GM19395 (cell line): ENCODE measurements at regions not wholly inside any gene's neighbourhood (a gene's known extent, or its start where the extent isn't known, plus 50 kb on each side); places are given as distances from the start of the nearest gene placed in this dataset.

ENCODE experiments used
- ATAC-seq: cut with Tn5 transposase; IDR thresholded peaks from one replicate; pipeline ENCODE4 v1.9.1; 2021; ENCODE audit warnings: mild to moderate bottlenecking, moderate library complexity; ENCODE audit not compliant: unreplicated experiment

DNA sequence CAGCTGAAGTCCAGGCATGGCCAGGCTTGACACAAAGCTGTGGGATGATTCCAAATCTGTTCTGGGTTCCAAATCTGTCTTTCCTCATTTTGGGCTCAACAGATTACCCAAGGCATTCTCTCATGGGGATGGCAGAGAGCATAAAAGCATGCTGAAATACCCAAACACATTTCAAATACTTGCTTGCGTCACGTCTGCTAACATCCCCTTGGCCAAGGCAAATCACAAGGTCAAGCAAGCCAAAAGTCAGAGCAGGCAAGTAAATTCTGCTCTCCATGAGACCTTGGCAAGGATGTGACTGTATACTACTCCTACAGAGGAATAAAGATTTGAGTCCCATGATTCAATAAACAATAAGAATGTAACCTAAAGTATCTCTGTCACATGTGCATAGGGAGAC lies 306.7 kb downstream of the EPB41L4A start:
- no peak for ATAC-seq

DNA sequence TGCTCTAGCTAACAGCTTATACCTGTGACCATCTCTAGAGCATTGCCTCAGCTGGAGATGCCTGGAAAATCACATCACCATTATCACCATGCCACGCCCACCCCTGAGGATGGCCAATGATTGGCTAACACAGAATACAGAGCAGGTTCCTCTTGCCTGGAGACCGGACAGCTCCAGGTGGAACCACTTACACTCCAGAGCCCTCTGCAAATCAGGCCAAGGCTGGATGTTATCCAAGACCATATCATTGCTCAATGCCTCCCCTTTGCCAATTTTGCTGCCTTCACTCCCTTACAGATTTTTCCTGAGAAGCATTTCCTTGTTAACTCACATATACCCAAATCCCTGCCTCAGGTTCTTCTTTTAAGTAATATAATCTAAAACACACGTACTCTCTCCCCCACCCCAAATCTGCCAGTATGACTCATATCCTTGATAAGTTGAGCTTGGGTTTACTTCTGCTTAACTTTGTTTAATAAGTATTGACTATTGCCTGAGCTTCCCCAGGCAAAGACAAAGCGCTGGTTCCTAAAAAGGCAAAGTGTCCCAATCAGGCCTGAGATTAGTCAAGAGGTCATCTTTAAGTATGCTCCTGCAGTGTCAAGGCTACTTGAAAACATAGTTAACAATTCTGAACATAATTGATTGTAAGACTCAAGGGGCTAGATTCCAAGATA lies 309.6 kb downstream of the EPB41L4A start:
- no peak for ATAC-seq

DNA sequence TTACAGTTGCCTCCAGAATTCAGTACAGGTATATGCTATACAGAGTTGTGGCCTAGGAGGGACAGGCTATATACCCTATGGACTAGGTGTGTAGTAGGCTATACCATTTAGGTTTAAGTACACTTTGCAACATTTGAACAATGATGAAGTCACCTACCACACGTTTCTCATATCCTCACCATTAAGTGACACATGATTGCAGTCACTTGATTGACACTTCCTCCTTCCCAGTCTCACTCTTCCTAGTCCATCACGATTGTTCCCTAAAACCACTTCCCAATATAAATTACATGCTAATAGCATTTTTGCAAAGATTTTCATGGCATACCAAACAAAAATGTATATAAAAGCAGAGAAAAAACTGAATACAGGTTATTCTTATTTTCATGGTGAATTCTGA lies 312.2 kb downstream of the EPB41L4A start:
- ATAC-seq: no peak

DNA sequence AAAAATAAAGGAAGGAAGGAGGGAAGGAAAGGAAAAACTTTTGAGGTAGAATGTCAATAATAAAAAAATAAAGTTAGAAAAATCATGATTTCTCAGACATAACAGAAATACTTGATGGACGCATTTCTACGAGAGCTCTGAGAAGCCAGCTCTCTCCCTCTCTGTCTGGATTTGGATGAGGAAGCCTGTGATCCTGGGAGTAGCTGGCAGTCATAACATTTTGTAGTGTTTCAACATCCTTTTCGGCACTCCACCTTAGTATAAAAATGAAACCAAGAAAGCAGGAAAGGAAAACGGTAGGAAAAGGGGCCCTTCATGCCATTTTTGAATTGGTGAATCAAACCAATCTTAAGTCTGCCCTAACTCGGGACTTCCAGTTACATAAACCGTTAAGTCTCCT lies 321.3 kb downstream of the EPB41L4A start:
- ATAC-seq: no peak

DNA sequence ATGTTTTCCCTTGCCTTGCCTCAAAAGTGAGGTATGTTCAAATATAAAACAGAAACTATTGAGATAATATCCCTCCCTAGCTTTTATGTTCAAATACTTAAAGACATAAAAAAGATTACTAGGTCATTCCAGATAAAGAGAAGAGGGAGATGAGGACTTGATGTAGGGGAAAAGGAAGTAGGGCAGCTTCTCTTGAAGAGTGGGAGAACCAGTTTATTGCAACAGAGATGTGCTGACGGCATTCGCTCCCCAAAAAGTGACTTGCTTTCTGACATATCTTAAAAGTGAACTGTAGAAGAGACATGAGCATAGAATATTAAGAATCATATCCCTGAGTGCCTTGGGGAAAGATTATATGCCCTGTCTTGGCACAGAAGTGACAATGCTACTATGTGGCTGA lies 330.2 kb upstream of the NREP start:
- ATAC-seq: no peak

DNA sequence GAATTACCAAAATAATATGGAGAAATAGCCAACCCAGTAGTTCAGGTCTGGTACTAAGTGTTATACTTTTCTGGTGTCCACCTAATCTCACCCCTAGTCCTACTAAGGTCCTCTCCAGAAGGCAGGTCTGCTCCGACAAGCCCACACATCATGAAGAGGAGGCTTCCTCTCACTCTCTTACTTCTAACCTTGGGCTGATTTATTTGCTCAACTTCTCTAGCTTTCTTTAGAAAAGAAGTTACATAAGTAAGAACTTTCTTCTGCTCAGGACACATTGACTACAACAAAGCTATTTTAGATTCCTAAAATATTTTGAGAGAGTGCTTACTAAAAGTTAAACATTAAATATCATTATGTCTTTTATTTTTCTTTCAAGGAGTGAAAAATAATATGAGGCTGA lies 329.7 kb upstream of the NREP start:
- no peak for ATAC-seq

DNA sequence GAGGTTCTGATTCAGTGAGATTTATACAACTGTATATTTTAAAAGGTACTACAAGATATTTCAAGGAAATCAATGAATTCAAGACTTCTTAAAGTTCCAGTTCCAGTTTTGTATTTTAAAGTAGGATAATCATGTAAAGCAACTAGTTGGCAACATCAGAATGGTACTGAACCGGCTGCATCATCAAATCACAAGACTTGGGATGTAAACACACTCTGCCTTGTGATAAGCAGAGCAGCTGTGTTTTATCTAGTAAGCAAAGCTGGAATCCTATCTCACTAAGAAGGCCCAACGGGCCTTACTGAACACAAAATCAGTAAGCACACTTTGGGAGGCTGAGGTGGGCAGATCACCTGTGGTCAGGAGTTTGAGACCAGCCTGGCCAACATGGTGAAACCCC lies 327.2 kb upstream of the NREP start:
- ATAC-seq: no peak

DNA sequence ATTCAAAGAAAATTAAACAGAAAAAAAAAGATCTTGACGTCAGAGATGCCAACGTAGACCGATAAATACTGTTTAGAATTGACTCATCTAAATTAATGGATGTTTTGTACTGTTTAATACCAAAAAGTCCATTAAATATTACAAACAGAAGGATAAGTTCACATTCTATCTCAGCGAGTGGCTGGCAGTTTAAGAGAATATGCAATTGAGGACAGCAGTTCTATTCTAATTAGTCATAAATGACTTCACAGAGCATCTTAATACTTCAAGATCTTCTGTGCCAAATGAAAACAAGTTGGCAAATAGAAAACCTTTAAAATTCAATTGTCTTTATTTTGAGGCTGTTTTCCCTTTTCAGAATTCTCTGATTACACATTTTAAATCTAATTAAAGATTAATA lies 326.6 kb upstream of the NREP start:
- no peak for ATAC-seq

DNA sequence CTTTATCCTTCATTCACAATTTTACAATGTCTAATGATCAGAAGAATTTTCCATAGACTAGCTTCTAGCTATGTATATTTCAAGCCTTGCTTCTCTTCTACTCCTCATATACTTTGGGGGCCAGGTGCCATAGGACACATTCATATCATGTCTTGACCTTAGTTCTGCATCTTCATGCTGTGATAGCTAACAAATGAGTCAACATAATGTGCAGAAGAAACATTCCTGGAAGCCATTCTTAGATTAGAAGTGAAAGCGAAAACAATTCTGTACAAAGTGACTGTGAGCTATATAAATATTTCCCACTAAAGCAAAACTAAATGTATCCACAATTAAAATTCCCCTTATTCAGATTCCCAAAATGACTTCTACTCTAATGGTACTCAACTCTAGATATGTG lies 320.2 kb upstream of the NREP start:
- peak; percentile 76 for ATAC-seq

DNA sequence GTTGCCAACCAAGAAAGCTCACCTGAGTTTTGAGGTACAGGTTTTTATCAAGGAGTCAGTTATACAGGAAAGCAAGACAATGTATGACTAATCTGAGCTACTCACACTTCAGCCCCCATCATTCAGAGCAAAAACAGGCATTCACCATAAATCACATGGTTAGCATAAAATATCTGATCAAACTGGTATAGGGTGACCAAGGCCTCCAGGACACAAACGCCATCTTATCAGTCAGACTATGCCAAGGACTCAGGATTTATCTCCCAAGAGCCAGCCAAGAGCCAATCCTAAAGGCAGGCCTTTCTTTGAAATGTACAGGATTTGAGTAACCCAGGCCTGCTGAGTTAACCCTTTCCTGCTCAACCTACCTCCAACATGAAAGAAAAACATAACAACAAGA lies 313.0 kb upstream of the NREP start:
- ATAC-seq: no peak

DNA sequence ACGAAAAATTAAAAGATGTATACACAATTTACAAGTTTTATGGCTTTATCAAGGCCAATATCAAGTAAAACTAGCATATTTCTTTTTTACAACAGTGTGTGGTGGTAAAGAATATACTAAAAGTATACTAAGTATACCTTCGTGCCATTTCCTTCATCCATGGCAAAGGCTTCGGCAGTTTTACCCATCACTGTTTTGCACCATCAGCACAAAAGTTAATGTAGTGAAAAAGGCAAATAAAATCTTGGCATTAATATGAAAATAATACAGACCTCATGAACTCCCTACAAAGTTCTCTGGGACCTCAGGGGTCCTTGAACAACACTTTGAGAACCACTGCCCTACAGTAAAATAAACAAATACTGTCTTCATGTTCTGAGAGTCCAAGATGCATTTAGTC lies 312.3 kb upstream of the NREP start:
- no peak for ATAC-seq

DNA sequence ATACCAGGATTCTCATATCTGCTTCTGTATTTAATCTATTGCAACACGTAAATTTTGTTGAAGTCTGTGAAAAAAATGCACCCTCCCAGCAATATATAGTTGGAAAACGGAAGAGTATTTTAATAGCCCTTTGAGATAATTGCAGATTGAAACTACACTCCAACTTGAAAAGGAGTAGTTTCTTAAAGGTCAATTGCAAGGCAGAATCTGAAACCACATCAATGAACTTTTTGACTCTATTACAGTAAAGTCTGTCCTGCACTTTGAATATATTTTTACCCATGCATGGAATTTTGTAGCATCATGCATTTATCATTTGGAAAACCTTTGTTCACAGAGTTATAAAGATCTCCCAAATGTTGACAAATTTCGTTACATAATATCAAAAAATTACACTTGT lies 311.6 kb upstream of the NREP start:
- ATAC-seq: no peak

DNA sequence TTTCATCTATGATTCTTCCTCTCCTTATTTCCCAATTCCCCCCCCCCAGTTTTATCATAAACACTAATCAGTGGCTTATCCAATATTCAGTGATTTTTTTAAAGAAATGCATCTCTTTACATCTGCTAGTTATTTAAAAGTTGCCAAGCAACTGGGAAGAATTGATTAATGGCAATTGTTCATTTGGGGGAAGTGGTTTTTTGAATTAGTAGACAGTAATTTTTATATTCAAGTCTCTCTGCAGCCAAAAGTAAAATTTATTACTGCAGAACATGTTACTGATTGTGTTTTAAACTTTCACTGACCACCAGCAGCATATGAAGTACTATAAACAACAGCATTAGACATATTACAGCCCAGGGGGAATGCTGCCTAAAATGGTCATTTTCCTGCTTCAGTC lies 308.8 kb upstream of the NREP start:
- no peak for ATAC-seq

DNA sequence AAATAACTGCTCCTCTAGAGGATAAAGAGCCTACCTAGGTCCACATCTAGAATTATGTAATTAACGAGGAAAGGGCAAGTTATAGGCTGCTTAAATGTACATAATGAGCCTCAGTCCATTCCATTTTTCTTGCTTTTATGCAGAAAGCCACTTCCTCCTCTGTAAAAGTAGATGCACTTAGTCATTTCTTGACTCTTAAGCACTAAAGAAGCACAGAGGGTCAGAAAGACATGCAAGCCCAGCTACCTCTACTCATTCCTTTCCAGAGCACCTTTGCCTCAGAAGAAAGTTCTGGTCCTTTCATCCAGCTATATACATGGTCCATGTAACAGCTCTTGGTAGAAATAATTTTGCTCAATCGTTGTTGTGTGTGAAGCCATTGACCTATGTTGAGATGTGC lies 308.0 kb upstream of the NREP start:
- no peak for ATAC-seq

DNA sequence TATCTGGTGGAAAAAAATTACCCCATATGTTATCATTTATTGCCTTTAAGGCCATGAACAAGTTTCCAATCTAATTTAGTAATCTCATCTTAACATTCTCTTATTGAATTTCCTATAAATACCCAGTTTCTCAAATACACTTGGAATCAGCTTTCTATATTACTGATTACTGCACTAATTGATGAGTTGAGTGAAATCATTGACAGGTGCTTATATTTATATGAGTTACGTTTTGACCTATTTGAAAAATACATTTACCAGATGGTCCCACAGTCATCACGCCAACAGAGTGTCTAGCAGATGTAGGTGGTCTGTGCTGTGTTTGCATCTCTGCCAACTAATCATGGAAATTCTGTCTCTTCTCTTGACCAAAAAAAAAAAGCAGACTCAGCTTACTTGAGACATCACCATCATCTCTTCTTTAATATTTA lies 307.3 kb upstream of the NREP start:
- ATAC-seq: no peak

DNA sequence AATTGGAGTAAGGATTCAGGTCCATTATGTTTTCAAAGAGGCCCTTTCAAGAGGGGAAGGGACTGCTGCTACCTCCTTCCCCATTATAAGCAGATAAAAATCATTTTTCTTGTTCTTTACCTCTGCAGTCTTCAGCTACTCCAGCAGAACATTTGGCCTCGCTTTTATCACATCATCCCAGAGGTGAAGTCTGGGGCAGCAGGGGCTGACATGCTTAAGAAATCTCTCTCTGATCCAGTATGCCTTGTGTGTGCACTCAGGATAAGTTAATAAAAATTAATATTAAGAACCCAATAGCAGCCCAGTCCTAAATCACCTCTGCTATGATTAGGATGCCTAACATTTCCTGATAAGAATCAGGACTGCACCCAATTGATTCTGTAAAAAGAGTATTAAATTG lies 306.9 kb upstream of the NREP start:
- no peak for ATAC-seq

DNA sequence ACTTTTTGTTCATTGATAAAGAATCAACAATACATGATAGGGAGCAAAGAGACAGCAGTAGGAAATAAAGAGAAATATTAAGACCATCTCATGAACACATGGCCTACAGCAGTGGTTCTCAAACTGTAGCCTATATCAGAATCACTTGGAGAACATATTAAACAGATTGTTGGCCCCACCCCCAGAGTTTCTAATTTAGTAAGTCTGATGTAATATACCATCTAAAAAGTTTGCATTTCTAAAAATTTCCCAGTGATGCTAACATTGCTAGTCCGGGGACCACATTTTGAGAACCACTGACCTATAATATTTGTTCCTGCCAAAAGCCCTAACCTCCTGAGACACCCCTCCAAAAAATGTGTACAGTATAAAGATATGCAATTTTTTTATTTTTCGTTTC lies 306.2 kb upstream of the NREP start:
- ATAC-seq: no peak

DNA sequence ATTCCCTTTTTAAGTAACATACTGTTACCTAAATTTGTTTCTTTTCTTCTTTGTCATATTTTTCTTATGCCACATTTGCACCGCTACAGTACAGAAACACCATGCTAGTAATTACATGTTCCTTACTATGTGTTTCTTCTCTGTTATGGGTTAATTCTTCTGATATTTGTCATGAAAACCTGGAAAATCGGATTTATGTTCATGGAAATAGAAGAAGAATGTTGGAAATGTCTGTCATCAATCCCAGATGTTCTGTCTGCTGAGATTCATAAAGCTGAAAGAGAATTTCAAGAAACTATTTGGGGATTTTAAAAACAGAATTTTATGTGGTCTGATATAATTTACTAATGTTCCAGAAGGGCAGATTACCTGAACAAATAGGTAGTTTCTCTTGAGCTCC lies 305.2 kb upstream of the NREP start:
- ATAC-seq: no peak

DNA sequence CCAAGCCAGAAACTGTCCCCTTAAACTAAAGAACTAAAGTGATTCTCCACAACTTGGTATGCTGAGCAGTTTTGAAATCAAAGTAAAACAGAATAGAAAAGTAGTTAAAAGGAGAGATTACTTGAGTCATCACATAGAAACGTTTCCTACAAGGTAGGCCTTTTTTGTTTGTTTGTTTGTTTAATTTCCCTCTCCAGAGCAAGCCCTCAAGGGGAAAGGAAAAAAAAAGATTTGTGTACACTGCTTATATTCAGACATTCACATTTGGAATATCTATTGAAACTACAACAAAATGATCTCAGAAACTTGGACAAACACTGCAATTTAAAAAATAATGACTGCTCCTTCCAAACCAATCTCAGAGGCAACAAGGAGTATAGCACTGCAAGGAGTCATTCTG lies 304.7 kb upstream of the NREP start:
- ATAC-seq: no peak

DNA sequence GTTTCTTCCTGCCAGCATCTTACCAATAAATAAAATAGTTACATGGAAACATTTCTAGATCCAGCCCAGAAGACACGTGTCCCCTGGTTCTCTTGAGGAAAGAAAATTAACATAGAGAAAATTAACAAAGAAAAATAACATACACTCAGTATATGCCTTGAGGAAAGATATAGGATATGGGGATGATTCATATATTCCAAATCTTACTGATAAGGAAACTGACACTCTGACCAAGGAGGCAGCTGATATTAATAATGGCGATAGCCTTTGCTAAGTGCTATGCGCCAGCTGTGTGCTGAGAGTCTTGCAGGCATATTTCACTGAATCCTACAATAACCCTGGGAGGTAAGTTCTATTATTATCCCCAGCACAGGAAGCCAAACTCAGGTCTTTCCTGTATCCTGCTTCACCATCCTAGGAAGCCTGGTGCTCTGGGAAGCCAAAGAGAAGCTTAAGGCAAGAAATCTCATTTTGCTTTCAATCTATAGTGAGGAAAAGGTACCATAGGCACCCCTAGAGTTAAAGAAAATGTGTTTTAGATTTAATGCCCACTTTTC lies 302.7 kb upstream of the NREP start:
- no peak for ATAC-seq

DNA sequence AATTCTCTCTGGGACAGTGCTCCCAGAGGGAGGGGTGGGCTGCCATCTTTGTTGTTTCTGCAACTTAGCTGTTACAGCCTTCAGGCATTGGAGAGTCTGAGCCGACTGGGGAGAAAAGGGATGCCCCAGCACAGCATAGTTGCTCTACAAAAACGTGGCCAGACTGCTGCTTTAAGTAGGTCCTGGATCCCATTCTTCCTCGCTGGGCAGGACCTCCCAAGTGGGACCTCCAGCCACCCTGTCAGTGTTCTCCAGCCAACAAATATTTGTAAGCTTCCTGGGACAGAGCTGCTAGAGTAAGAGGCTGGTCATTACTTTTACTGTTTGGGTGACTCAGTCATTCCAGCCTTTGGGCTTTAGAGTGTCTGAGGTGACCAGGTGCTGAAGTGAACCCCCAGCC lies 292.7 kb upstream of the NREP start:
- ATAC-seq: no peak

DNA sequence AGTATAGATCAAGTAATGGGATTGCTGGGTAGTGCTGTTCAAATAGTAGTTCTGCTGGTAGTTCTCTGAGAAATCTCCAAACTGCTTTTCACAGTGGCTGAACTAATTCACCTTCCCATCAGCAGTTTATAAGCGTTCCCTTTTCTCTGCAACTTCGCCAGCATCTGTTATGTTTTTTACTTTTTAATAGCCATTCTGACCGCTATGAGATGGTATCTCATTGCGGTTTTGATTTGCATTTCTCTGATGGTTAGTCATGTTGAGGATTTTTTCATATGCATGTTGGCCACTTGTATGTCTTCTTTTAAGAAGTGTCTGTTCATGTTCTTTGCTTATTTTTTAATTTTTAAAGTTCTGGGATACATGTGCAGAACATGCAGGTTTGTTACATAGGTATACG lies 279.2 kb upstream of the NREP start:
- no peak for ATAC-seq

DNA sequence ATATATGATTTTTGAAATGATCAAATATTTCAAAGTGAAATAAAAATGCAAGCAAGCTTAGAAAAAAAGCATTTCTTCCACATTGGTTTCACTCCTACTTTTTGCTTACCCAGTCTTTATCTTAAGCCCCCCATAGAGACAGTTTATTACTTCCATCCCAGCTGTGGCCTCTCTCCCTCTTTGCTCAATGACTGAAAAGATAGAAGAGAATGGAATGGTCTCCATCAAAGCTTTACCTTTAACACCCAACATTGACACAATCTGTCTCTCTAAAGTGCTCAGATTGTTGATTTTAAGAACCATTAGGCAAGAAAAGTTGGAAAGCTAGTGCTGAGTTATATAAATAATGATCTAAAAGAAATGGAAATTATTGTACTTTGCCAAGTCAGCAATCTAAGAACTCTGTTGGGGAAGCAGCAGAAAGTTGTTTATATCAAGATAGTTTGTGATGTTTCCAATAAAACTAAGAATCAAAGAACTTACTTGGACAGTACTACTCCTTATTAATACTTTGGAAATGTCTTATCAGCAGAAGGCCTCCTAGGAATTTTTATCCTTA lies 277.5 kb upstream of the NREP start:
- ATAC-seq: no peak
